DOHH2 (cell line): ENCODE measurements at regions not wholly inside any gene's neighbourhood (a gene's known extent, or its start where the extent isn't known, plus 50 kb on each side); places are given as distances from the start of the nearest gene placed in this dataset.

Source experiments
- CTCF ChIP-seq: fragments of 200-600 bp; sonication (generic); IDR thresholded peaks from one replicate; pipeline ENCODE4 v1.5.1; 2014; ENCODE audit warnings: antibody characterized with exemption, mild to moderate bottlenecking, low read depth, low read length; ENCODE audit not compliant: poor library complexity, severe bottlenecking
- EZH2phosphoT487 ChIP-seq: fragments of 200-600 bp; sonication (generic); IDR thresholded peaks from 2 replicates; pipeline ENCODE4 v1.6.1; 2017; ENCODE audit warnings: borderline replicate concordance, mild to moderate bottlenecking, antibody characterized with exemption, low read length, moderate library complexity, mixed read lengths

GRCh38 chr4:180726611-180727010, 1516.6 kb upstream of the TENM3 start:
- TF ChIP-seq CTCF = no peak
- no peak for TF ChIP-seq EZH2phosphoT487
